Colonic mucosa (tissue), 4 donors: ENCODE measurements at regions not wholly inside any gene's neighbourhood (a gene's known extent, or its start where the extent isn't known, plus 50 kb on each side); places are given as distances from the start of the nearest gene placed in this dataset.
"Not testable (repeated sequence)": the region's sequence is repeated elsewhere in the genome, so short reads cannot be mapped to it uniquely, and the experiment has no call there.

ENCODE experiments used
- DNase-seq: peaks from one replicate; pipeline ENCODE4 v3.0.0-alpha.2; 2020
- H3K27ac ChIP-seq: fragments of 200-600 bp; one replicate; pipeline ENCODE4 v1.8.0; 2021
- H3K27me3 ChIP-seq: fragments of 200-600 bp; one replicate; pipeline ENCODE4 v1.8.0; 2021
- H3K36me3 ChIP-seq: fragments of 200-600 bp; one replicate; pipeline ENCODE4 v1.8.0; 2021
- H3K4me1 ChIP-seq: fragments of 200-600 bp; one replicate; pipeline ENCODE4 v1.8.0; 2021; ENCODE audit warnings: mild to moderate bottlenecking
- H3K4me3 ChIP-seq: fragments of 200-600 bp; one replicate; pipeline ENCODE4 v1.8.0; 2021
- H3K9ac ChIP-seq, 2 donors: one replicate each; pipeline ENCODE4 v1.7.0; 2013; ENCODE audit warnings: control low read depth in 2 of 2, low read depth in 2 of 2, low read length in 2 of 2
- H3K9me3 ChIP-seq: fragments of 200-600 bp; one replicate; pipeline ENCODE4 v1.8.0; 2021
- intact Hi-C: fragments of 100-400 bp; cut with DNase I; formaldehyde crosslinking; loops from one replicate; pipeline ENCODE4 v1.14.1; 2022
- TF ChIP-seq, protein P1 (sequence below): fragments of 200-600 bp; IDR thresholded peaks from one replicate; pipeline ENCODE4 v1.8.0; 2022; ENCODE audit warnings: antibody characterized with exemption, mild to moderate bottlenecking
- donor health status: healthy.
- donor health status: DM: no; HTN: no; CAD: no.
- donor health status: DM: no; HTN: no; CAD: no.

DNA sequence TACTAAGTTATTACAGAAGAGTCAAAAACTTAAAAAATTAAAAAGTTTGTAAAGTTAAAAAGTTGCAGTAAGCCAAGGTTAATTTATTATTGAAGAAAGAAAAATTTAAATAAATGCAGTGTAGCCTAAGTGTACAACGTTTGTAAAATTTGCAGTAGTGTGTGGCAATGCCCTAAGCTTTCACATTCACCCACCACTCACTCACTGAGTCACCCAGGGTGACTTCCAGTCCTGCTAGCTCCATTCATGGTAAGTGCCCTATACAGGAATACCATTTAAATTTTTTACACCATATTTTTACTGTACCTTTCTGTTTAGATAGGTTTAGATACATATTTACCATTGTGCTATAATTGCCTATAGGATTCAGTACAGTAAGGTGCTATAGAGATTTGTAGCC is 88.6 kb downstream of the CTH start:
- H3K27ac ChIP-seq, result no peak overlapping the region
- H3K9ac ChIP-seq, result no peak overlapping the region
- intact Hi-C loops, result loop anchor here (10.0 kb wide), 1 partner anchor 55 kb away; no protein-coding TSS in a partner anchor
- no peaks in the 10 kb centered on the region for H3K4me1 ChIP-seq
- no peaks in the 10 kb centered on the region for H3K36me3 ChIP-seq
- no peak overlapping the region for H3K4me3 ChIP-seq
- TF ChIP-seq, protein P1, sequence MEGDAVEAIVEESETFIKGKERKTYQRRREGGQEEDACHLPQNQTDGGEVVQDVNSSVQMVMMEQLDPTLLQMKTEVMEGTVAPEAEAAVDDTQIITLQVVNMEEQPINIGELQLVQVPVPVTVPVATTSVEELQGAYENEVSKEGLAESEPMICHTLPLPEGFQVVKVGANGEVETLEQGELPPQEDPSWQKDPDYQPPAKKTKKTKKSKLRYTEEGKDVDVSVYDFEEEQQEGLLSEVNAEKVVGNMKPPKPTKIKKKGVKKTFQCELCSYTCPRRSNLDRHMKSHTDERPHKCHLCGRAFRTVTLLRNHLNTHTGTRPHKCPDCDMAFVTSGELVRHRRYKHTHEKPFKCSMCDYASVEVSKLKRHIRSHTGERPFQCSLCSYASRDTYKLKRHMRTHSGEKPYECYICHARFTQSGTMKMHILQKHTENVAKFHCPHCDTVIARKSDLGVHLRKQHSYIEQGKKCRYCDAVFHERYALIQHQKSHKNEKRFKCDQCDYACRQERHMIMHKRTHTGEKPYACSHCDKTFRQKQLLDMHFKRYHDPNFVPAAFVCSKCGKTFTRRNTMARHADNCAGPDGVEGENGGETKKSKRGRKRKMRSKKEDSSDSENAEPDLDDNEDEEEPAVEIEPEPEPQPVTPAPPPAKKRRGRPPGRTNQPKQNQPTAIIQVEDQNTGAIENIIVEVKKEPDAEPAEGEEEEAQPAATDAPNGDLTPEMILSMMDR, result no peak
- H3K9me3 ChIP-seq, result no peaks in the 10 kb centered on the region
- no peak for DNase-seq
- no peaks in the 10 kb centered on the region for H3K27me3 ChIP-seq

DNA sequence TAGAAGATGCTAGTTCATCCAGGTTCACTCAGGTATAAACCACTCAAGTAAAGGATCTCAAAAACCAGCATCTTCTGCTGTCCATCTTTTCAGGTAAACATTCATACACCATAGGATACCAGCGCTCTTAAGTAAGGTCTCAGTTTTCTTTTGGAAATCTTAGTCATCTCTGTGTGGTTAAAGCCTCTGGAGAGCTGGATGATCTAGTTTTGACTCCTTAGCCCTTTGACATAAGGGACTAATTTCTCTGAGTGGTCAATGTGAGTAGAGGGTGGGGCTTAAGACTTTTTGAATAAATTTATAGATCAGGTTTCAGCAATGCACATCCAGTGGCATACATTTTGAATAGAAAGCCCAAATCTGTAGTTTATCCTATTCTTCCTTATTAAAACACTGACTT is 92.3 kb downstream of the CTH start:
- intact Hi-C loops, result no loop called here

DNA sequence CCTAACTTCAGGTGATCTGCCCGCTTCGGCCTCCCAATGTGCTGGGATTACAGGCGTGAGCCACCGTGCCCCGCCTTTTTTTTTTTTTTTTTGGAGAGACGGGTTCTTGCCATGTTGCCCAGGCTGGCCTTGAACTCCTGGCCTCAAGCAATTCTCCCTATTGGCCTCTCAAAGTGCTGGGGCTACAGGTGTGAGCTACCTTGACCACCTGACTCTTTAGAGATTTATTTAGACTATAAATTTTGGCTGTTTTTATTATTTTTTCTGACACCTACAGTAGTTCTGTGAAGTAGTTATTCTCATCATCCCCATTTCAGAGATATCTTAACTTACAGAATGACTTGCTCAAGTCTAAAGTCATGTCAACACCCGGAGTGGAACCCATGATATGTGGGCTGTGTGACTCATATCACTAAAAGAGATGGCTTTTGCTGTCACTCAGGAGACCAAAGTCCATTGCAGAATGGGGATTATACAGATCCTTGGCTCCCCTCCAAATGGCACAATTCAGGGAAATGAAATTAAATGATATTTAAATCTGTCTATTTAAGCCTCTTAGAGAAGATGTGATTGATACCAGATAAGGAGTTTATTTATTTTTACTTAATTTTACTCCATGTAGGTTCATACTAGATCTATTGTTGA is 93.2 kb downstream of the CTH start:
- TF ChIP-seq, protein P1, result no peak
- Histone ChIP-seq H3K27ac (no peak overlapping the region), H3K4me3 (no peak overlapping the region), H3K4me1 (no peaks in the 10 kb centered on the region), H3K9me3 (no peaks in the 10 kb centered on the region), H3K27me3 (no peaks in the 10 kb centered on the region), H3K36me3 (no peaks in the 10 kb centered on the region), H3K9ac (no peak overlapping the region)
- peak; percentile 77 for DNase-seq
- intact Hi-C loops, result no loop called here

More for the DNA sequence above, 92.3 kb downstream of the CTH start:
- no peak for DNase-seq
- Histone ChIP-seq H3K4me3 (no peak overlapping the region), H3K9ac (no peak overlapping the region), H3K36me3 (no peaks in the 10 kb centered on the region), H3K27me3 (no peaks in the 10 kb centered on the region), H3K27ac (no peak overlapping the region), H3K9me3 (no peaks in the 10 kb centered on the region), H3K4me1 (no peaks in the 10 kb centered on the region)
- TF ChIP-seq, protein P1, result no peak

DNA sequence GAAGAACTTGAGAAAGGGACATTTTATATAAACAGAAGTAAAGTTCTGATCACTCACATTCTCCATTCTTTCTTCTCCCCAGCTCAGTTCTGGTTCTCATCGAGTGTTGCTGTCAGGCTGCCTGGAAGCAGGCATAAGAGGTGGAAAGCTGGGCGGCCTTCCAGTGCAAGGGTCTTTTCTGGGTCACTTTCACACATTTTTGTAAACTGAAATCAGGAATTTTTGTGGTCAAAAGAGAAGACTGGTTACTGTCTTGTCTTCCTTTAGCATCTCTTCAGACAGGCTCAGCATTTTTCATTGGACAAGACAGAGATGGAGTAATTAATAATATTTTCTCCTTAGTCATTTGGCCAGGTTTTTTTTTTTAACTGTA is 93.7 kb downstream of the CTH start:
- intact Hi-C loops, result loop anchor here (5.0 kb wide), 1 partner anchor 373 kb away; no protein-coding TSS in a partner anchor
- no peaks in the 10 kb centered on the region for H3K27me3 ChIP-seq
- H3K36me3 ChIP-seq, result no peaks in the 10 kb centered on the region
- no peak for DNase-seq
- no peak overlapping the region for H3K27ac ChIP-seq
- H3K9me3 ChIP-seq, result no peaks in the 10 kb centered on the region
- no peak overlapping the region for H3K4me3 ChIP-seq
- TF ChIP-seq, protein P1, result no peak
- H3K9ac ChIP-seq, result no peak overlapping the region
- H3K4me1 ChIP-seq, result no peaks in the 10 kb centered on the region

DNA sequence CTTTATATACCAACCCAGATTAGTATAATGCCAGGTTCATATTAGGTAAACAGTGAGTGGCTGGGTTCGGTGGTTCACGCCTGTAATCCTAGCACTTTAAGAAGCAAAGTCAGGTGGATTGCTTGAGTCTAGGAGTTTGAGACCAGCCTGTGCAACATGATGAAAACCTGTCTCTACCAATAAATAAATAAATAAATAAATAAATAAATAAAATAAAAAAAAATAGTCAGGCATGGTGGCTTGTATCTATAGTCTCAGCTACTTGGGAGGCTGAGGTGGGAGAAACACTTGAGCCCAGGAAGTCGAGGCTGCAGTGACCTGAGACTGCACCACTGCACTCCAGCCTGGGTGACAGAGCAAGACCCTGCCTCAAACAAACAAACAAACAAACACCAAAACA is 96.9 kb downstream of the CTH start:
- H3K4me1 ChIP-seq, H3K9ac ChIP-seq, H3K27ac ChIP-seq, DNase-seq, H3K36me3 ChIP-seq, H3K9me3 ChIP-seq, H3K4me3 ChIP-seq, H3K27me3 ChIP-seq: not testable (repeated sequence)
- intact Hi-C loops, result loop anchor here (5.0 kb wide), 1 partner anchor 376 kb away; no protein-coding TSS in a partner anchor
